Glutamatergic neuron (in vitro differentiated cells): ENCODE measurements at regions not wholly inside any gene's neighbourhood (a gene's known extent, or its start where the extent isn't known, plus 50 kb on each side); places are given as distances from the start of the nearest gene placed in this dataset.
"Not testable (repeated sequence)": the region's sequence is repeated elsewhere in the genome, so short reads cannot be mapped to it uniquely, and the experiment has no call there.

Experiments used
- DNase-seq: peaks from one replicate; pipeline ENCODE4 v3.0.0; 2022
- H3K27ac Mint-ChIP-seq: one replicate; pipeline ENCODE4 v1.8.0; 2020; ENCODE audit warnings: mild to moderate bottlenecking, mixed read lengths, inconsistent platforms; ENCODE audit not compliant: unreplicated experiment
- H3K27me3 Mint-ChIP-seq: one replicate; pipeline ENCODE4 v1.8.0; 2020; ENCODE audit warnings: mild to moderate bottlenecking, moderate library complexity, mixed read lengths, inconsistent platforms; ENCODE audit not compliant: unreplicated experiment
- H3K36me3 Mint-ChIP-seq: one replicate; pipeline ENCODE4 v1.8.0; 2020; ENCODE audit warnings: mild to moderate bottlenecking, mixed read lengths, inconsistent platforms; ENCODE audit not compliant: unreplicated experiment
- H3K4me1 Mint-ChIP-seq: one replicate; pipeline ENCODE4 v1.8.0; 2020; ENCODE audit warnings: mild to moderate bottlenecking, low read depth, mixed read lengths, inconsistent platforms; ENCODE audit not compliant: unreplicated experiment
- H3K4me3 Mint-ChIP-seq: one replicate; pipeline ENCODE4 v1.8.0; 2020; ENCODE audit warnings: mild to moderate bottlenecking, mixed read lengths, inconsistent platforms; ENCODE audit not compliant: unreplicated experiment
- H3K9me3 Mint-ChIP-seq: one replicate; pipeline ENCODE4 v1.8.0; 2020; ENCODE audit warnings: mild to moderate bottlenecking, moderate library complexity, mixed read lengths, inconsistent platforms; ENCODE audit not compliant: unreplicated experiment
- CTCF ChIP-seq: fragments of 200-600 bp; sonication (generic); IDR thresholded peaks from one replicate; pipeline ENCODE4 v1.5.0; 2021; ENCODE audit not compliant: partially characterized antibody, unreplicated experiment

GRCh38 chr12:114838480-114838879 is 154.5 kb upstream of the TBX3 start:
- no peak overlapping the region for H3K4me3 Mint-ChIP-seq
- H3K9me3 Mint-ChIP-seq: no peaks in the 10 kb centered on the region
- peaks cover 1% of the 10 kb centered on the region for H3K27me3 Mint-ChIP-seq
- no peak for DNase-seq
- no peaks in the 10 kb centered on the region for H3K36me3 Mint-ChIP-seq
- no peak for TF ChIP-seq CTCF
- no peak overlapping the region for H3K27ac Mint-ChIP-seq
- no peaks in the 10 kb centered on the region for H3K4me1 Mint-ChIP-seq

GRCh38 chr12:114836609-114837008 is 152.6 kb upstream of the TBX3 start:
- no peaks in the 10 kb centered on the region for H3K36me3 Mint-ChIP-seq
- H3K27ac Mint-ChIP-seq: no peak overlapping the region
- no peak for TF ChIP-seq CTCF
- H3K4me3 Mint-ChIP-seq: no peak overlapping the region
- H3K9me3 Mint-ChIP-seq: no peaks in the 10 kb centered on the region
- peaks cover 2% of the 10 kb centered on the region for H3K27me3 Mint-ChIP-seq
- no peak for DNase-seq
- no peaks in the 10 kb centered on the region for H3K4me1 Mint-ChIP-seq

GRCh38 chr12:114835031-114835430 is 151.1 kb upstream of the TBX3 start:
- Mint-ChIP-seq H3K27ac (no peak overlapping the region), H3K9me3 (no peaks in the 10 kb centered on the region), H3K27me3 (peaks cover 2% of the 10 kb centered on the region), H3K4me3 (no peak overlapping the region), H3K36me3 (no peaks in the 10 kb centered on the region), H3K4me1 (no peaks in the 10 kb centered on the region)
- no peak for TF ChIP-seq CTCF
- no peak for DNase-seq

- Mint-ChIP-seq H3K9me3 (no peaks in the 10 kb centered on the region), H3K36me3 (no peaks in the 10 kb centered on the region), H3K27me3 (peaks cover 2% of the 10 kb centered on the region), H3K4me1 (no peaks in the 10 kb centered on the region), H3K4me3 (no peak overlapping the region), H3K27ac (no peak overlapping the region)
- no peak for DNase-seq
- TF ChIP-seq CTCF: no peak
Measured at GRCh38 chr12:114834621-114835020, 150.6 kb upstream of the TBX3 start.

GRCh38 chr12:114829833-114830232 is 145.9 kb upstream of the TBX3 start:
- H3K9me3 Mint-ChIP-seq: no peaks in the 10 kb centered on the region
- H3K4me1 Mint-ChIP-seq: no peaks in the 10 kb centered on the region
- no peak for DNase-seq
- H3K27me3 Mint-ChIP-seq: peaks cover 2% of the 10 kb centered on the region
- no peak overlapping the region for H3K4me3 Mint-ChIP-seq
- TF ChIP-seq CTCF: no peak
- H3K27ac Mint-ChIP-seq: no peak overlapping the region
- H3K36me3 Mint-ChIP-seq: no peaks in the 10 kb centered on the region

- not testable (repeated sequence) for H3K4me1 Mint-ChIP-seq, DNase-seq, H3K4me3 Mint-ChIP-seq, H3K9me3 Mint-ChIP-seq, H3K27me3 Mint-ChIP-seq, H3K36me3 Mint-ChIP-seq, H3K27ac Mint-ChIP-seq
Measured at GRCh38 chr12:114829244-114829643, 145.3 kb upstream of the TBX3 start.
